ENCODE measurements at regions not wholly inside any gene's neighbourhood (a gene's known extent, or its start where the extent isn't known, plus 50 kb on each side); places are given as distances from the start of the nearest gene placed in this dataset.

DNA sequence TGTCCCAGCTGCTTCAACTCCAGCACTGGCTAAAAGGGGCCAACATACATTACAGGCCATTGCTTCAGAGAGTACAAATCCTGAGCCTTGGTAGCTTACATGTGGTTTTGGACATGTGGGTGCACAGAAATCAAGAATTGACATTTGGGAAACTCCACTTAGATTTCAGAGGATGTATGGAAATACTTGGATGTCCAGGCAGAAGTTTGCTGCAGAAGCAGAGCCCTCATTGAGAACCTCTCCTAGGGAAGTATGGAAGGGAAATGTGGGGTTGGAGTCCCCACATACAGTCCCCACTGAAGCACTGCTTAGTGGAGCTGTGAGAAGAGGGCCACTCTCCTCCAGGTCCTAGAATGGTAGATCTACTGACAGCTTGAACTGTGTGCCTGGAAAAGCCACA is 218.0 kb upstream of the CWC22 start:
- Histone ChIP-seq H3K27ac (ENCODE audit: low read depth, low read length) (no peak overlapping the region), H3K4me1 (ENCODE audit: insufficient read depth, low read length) (no peaks in the 10 kb centered on the region), H4K20me1 (ENCODE audit: insufficient read depth, low read length) (no peaks in the 10 kb centered on the region), H3K4me3 (ENCODE audit: insufficient read depth, low read depth, low read length) (no peak overlapping the region), H2AFZ (ENCODE audit: low read depth, low read length) (no peak overlapping the region), H3K4me2 (ENCODE audit: low read length) (no peak overlapping the region), H3K36me3 (ENCODE audit: insufficient read depth, low read length) (no peaks in the 10 kb centered on the region), H3K79me2 (ENCODE audit: insufficient read depth, low read length) (no peaks in the 10 kb centered on the region), H3K9me3 (ENCODE audit: insufficient read depth, low read depth, low read length) (peaks cover 7% of the 10 kb centered on the region), H3K27me3 (ENCODE audit: insufficient read depth, low read length) (no peaks in the 10 kb centered on the region), H3K9ac (ENCODE audit: low read length) (no peak overlapping the region)
- Mint-ChIP-seq H3K27me3 (ENCODE audit: low read depth, unreplicated experiment) (peaks cover 2% of the 10 kb centered on the region), H3K4me1 (ENCODE audit: low read depth, unreplicated experiment) (no peaks in the 10 kb centered on the region), H3K4me3 (ENCODE audit: unreplicated experiment) (no peak overlapping the region), H3K36me3 (ENCODE audit: low read depth, unreplicated experiment) (no peaks in the 10 kb centered on the region), H3K27ac (ENCODE audit: unreplicated experiment) (no peak overlapping the region), H3K9me3 (ENCODE audit: unreplicated experiment) (peaks cover 5% of the 10 kb centered on the region)
- FAIRE-seq, result no peak
- no peak for DNase-seq (ENCODE audit: low read depth)
- TF ChIP-seq, protein P1, sequence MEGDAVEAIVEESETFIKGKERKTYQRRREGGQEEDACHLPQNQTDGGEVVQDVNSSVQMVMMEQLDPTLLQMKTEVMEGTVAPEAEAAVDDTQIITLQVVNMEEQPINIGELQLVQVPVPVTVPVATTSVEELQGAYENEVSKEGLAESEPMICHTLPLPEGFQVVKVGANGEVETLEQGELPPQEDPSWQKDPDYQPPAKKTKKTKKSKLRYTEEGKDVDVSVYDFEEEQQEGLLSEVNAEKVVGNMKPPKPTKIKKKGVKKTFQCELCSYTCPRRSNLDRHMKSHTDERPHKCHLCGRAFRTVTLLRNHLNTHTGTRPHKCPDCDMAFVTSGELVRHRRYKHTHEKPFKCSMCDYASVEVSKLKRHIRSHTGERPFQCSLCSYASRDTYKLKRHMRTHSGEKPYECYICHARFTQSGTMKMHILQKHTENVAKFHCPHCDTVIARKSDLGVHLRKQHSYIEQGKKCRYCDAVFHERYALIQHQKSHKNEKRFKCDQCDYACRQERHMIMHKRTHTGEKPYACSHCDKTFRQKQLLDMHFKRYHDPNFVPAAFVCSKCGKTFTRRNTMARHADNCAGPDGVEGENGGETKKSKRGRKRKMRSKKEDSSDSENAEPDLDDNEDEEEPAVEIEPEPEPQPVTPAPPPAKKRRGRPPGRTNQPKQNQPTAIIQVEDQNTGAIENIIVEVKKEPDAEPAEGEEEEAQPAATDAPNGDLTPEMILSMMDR (IDR thresholded peaks at IDR 0.05; ENCODE audit: insufficient read depth, low read depth, low read length), result no peak
- no peak for TF ChIP-seq EZH2 (IDR thresholded peaks at IDR 0.05; ENCODE audit: insufficient read depth, low read length)

DNA sequence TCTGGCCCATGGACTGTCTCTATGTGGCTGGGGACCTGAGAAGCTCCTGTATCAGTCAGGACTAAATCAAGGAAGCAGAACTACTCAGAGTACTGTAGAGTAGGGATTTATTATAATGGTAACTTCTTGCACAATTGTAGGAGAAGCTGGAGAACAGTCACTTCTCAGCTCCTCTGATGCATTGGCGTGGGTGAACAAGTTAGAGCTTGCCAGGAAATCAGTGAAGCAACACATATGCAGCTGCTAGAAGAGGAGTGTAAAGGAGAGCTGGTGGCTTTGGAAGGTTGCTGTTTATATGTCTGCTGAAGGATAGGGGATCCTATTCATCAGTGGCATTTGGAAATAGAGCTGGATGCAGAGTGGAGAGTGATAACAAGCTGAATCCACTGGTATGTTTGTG is 215.5 kb upstream of the CWC22 start:
- no peak overlapping the region for H3K4me2 ChIP-seq (ENCODE audit: low read length)
- Mint-ChIP-seq H3K27ac (ENCODE audit: unreplicated experiment) (no peak overlapping the region), H3K9me3 (ENCODE audit: unreplicated experiment) (peaks cover 5% of the 10 kb centered on the region), H3K36me3 (ENCODE audit: low read depth, unreplicated experiment) (no peaks in the 10 kb centered on the region), H3K27me3 (ENCODE audit: low read depth, unreplicated experiment) (no peaks in the 10 kb centered on the region), H3K4me3 (ENCODE audit: unreplicated experiment) (no peak overlapping the region), H3K4me1 (ENCODE audit: low read depth, unreplicated experiment) (no peaks in the 10 kb centered on the region)
- TF ChIP-seq, protein P1 (IDR thresholded peaks at IDR 0.05; ENCODE audit: insufficient read depth, low read depth, low read length), result no peak
- no peak for TF ChIP-seq EZH2 (IDR thresholded peaks at IDR 0.05; ENCODE audit: insufficient read depth, low read length)
- H3K9me3 ChIP-seq (ENCODE audit: insufficient read depth, low read depth, low read length), result peaks cover 7% of the 10 kb centered on the region
- no peaks in the 10 kb centered on the region for H3K36me3 ChIP-seq (ENCODE audit: insufficient read depth, low read length)
- no peak overlapping the region for H2AFZ ChIP-seq (ENCODE audit: low read depth, low read length)
- no peaks in the 10 kb centered on the region for H3K79me2 ChIP-seq (ENCODE audit: insufficient read depth, low read length)
- no peaks in the 10 kb centered on the region for H4K20me1 ChIP-seq (ENCODE audit: insufficient read depth, low read length)
- FAIRE-seq (no peak), DNase-seq (ENCODE audit: low read depth) (peak; percentile 91)
- no peak overlapping the region for H3K4me3 ChIP-seq (ENCODE audit: insufficient read depth, low read depth, low read length)
- H3K9ac ChIP-seq (ENCODE audit: low read length), result no peak overlapping the region
- H3K27ac ChIP-seq (ENCODE audit: low read depth, low read length), result no peak overlapping the region
- H3K4me1 ChIP-seq (ENCODE audit: insufficient read depth, low read length), result no peaks in the 10 kb centered on the region
- H3K27me3 ChIP-seq (ENCODE audit: insufficient read depth, low read length), result no peaks in the 10 kb centered on the region

GRCh38 chr2:180219491-180219890 is 212.4 kb upstream of the CWC22 start:
- Mint-ChIP-seq H3K4me1 (ENCODE audit: low read depth, unreplicated experiment) (no peaks in the 10 kb centered on the region), H3K27ac (ENCODE audit: unreplicated experiment) (no peak overlapping the region), H3K27me3 (ENCODE audit: low read depth, unreplicated experiment) (no peaks in the 10 kb centered on the region), H3K36me3 (ENCODE audit: low read depth, unreplicated experiment) (no peaks in the 10 kb centered on the region), H3K9me3 (ENCODE audit: unreplicated experiment) (peaks cover 5% of the 10 kb centered on the region), H3K4me3 (ENCODE audit: unreplicated experiment) (no peak overlapping the region)
- Histone ChIP-seq H2AFZ (ENCODE audit: low read depth, low read length) (no peak overlapping the region), H3K9ac (ENCODE audit: low read length) (no peak overlapping the region), H4K20me1 (ENCODE audit: insufficient read depth, low read length) (no peaks in the 10 kb centered on the region), H3K27me3 (ENCODE audit: insufficient read depth, low read length) (no peaks in the 10 kb centered on the region), H3K4me2 (ENCODE audit: low read length) (no peak overlapping the region), H3K9me3 (ENCODE audit: insufficient read depth, low read depth, low read length) (no peaks in the 10 kb centered on the region), H3K4me3 (ENCODE audit: insufficient read depth, low read depth, low read length) (no peak overlapping the region), H3K27ac (ENCODE audit: low read depth, low read length) (no peak overlapping the region), H3K79me2 (ENCODE audit: insufficient read depth, low read length) (no peaks in the 10 kb centered on the region), H3K36me3 (ENCODE audit: insufficient read depth, low read length) (no peaks in the 10 kb centered on the region), H3K4me1 (ENCODE audit: insufficient read depth, low read length) (no peaks in the 10 kb centered on the region)
- FAIRE-seq (no peak), DNase-seq (ENCODE audit: low read depth) (peak; percentile 82)
- TF ChIP-seq EZH2 (IDR thresholded peaks at IDR 0.05; ENCODE audit: insufficient read depth, low read length), result no peak
- TF ChIP-seq, protein P1 (IDR thresholded peaks at IDR 0.05; ENCODE audit: insufficient read depth, low read depth, low read length), result no peak

Measured in astrocyte (in vitro differentiated cells and primary cell).